ENCODE measurements at regions not wholly inside any gene's neighbourhood (a gene's known extent, or its start where the extent isn't known, plus 50 kb on each side); places are given as distances from the start of the nearest gene placed in this dataset.

- Histone ChIP-seq H3K4me1 (no peaks in the 10 kb centered on the region), H3K4me3 (no peak overlapping the region), H3K27ac (no peak overlapping the region), H3K27me3 (no peaks in the 10 kb centered on the region), H3K36me3 (no peaks in the 10 kb centered on the region), H3K9me3 (no peaks in the 10 kb centered on the region)
- no peak for TF ChIP-seq POLR2AphosphoS5 (IDR thresholded peaks at IDR 0.05)
- DNase-seq (ENCODE audit: low spot score in 2 of 2) = no peak
- intact Hi-C loops (cut with DNase I; ENCODE audit: low total_unique reads) = no loop called here
Observed at GRCh38 chr16:47928008-47928407, 227.8 kb downstream of the ABCC12 start.

GRCh38 chr16:47927330-47927729 is 228.5 kb downstream of the ABCC12 start:
- Histone ChIP-seq H3K27me3 (no peaks in the 10 kb centered on the region), H3K4me3 (no peak overlapping the region), H3K27ac (no peak overlapping the region), H3K9me3 (no peaks in the 10 kb centered on the region), H3K4me1 (no peaks in the 10 kb centered on the region), H3K36me3 (no peaks in the 10 kb centered on the region)
- no peak for DNase-seq (ENCODE audit: low spot score in 2 of 2)
- intact Hi-C loops (cut with DNase I; ENCODE audit: low total_unique reads) = no loop called here
- no peak for TF ChIP-seq POLR2AphosphoS5 (IDR thresholded peaks at IDR 0.05)
- TF ChIP-seq CTCF (IDR thresholded peaks at IDR 0.05) = no peak
- no peak for TF ChIP-seq POLR2A (IDR thresholded peaks at IDR 0.05)

GRCh38 chr16:47925811-47926460 is 229.9 kb downstream of the ABCC12 start:
- Histone ChIP-seq H3K27ac (no peak overlapping the region), H3K9me3 (no peaks in the 10 kb centered on the region), H3K36me3 (no peaks in the 10 kb centered on the region), H3K4me1 (no peaks in the 10 kb centered on the region), H3K27me3 (no peaks in the 10 kb centered on the region), H3K4me3 (no peak overlapping the region)
- no peak for TF ChIP-seq CTCF (IDR thresholded peaks at IDR 0.05)
- TF ChIP-seq POLR2AphosphoS5 (IDR thresholded peaks at IDR 0.05) = no peak
- no peak for TF ChIP-seq POLR2A (IDR thresholded peaks at IDR 0.05)
- DNase-seq (ENCODE audit: low spot score in 2 of 2) = no peak
- intact Hi-C loops (cut with DNase I; ENCODE audit: low total_unique reads) = no loop called here

GRCh38 chr16:47924950-47925349 is 230.8 kb downstream of the ABCC12 start:
- intact Hi-C loops (cut with DNase I; ENCODE audit: low total_unique reads) = no loop called here
- no peaks in the 10 kb centered on the region for H3K27me3 ChIP-seq
- H3K4me3 ChIP-seq = no peak overlapping the region
- no peaks in the 10 kb centered on the region for H3K9me3 ChIP-seq
- H3K4me1 ChIP-seq = no peaks in the 10 kb centered on the region
- TF ChIP-seq CTCF (IDR thresholded peaks at IDR 0.05) (no peak), POLR2A (IDR thresholded peaks at IDR 0.05) (no peak), POLR2AphosphoS5 (IDR thresholded peaks at IDR 0.05) (no peak)
- H3K36me3 ChIP-seq = no peaks in the 10 kb centered on the region
- no peak overlapping the region for H3K27ac ChIP-seq
- DNase-seq (ENCODE audit: low spot score in 2 of 2) = no peak

- intact Hi-C loops (cut with DNase I; ENCODE audit: low total_unique reads) = no loop called here
- Histone ChIP-seq H3K4me1 (no peaks in the 10 kb centered on the region), H3K27ac (no peak overlapping the region), H3K36me3 (no peaks in the 10 kb centered on the region), H3K9me3 (no peaks in the 10 kb centered on the region), H3K4me3 (no peak overlapping the region), H3K27me3 (no peaks in the 10 kb centered on the region)
- no peak for TF ChIP-seq POLR2AphosphoS5 (IDR thresholded peaks at IDR 0.05)
- no peak for TF ChIP-seq CTCF (IDR thresholded peaks at IDR 0.05)
- no peak for TF ChIP-seq POLR2A (IDR thresholded peaks at IDR 0.05)
- DNase-seq (ENCODE audit: low spot score in 2 of 2) = no peak
Observed at GRCh38 chr16:47921535-47921934, 234.3 kb downstream of the ABCC12 start.

- no peak overlapping the region for H3K4me3 ChIP-seq
- no peak for TF ChIP-seq CTCF (IDR thresholded peaks at IDR 0.05)
- no peak for TF ChIP-seq POLR2A (IDR thresholded peaks at IDR 0.05)
- no peak for TF ChIP-seq POLR2AphosphoS5 (IDR thresholded peaks at IDR 0.05)
- no peak overlapping the region for H3K27ac ChIP-seq
- intact Hi-C loops (cut with DNase I; ENCODE audit: low total_unique reads) = no loop called here
- DNase-seq (ENCODE audit: low spot score in 2 of 2) = no peak
- H3K9me3 ChIP-seq = no peaks in the 10 kb centered on the region
- H3K36me3 ChIP-seq = no peaks in the 10 kb centered on the region
- no peaks in the 10 kb centered on the region for H3K4me1 ChIP-seq
- H3K27me3 ChIP-seq = no peaks in the 10 kb centered on the region
Observed at GRCh38 chr16:47920709-47921108, 235.1 kb downstream of the ABCC12 start.
